Stimulated activated naive CD8-positive, alpha-beta T cell treated with anti-CD3 and anti-CD28 coated beads, Interleukin-15, Interleukin-2, amounts not matched to agents 100 U/mL and 50 U/mL, for 24 hours (primary cell): ENCODE measurements at regions not wholly inside any gene's neighbourhood (a gene's known extent, or its start where the extent isn't known, plus 50 kb on each side); places are given as distances from the start of the nearest gene placed in this dataset.
"Not testable (repeated sequence)": the region's sequence is repeated elsewhere in the genome, so short reads cannot be mapped to it uniquely, and the experiment has no call there.

Experiments used
- ATAC-seq: fragments of 150-1000 bp; cut with Tn5 transposase; one replicate; pipeline ENCODE4 v1.10.0; 2021
- DNase-seq: peaks from one replicate; pipeline ENCODE4 v3.0.0; 2021

GRCh38 chr7:9071160-9071762 is 637.9 kb downstream of the NXPH1 start:
- no peak for DNase-seq
- no peak for ATAC-seq

DNA sequence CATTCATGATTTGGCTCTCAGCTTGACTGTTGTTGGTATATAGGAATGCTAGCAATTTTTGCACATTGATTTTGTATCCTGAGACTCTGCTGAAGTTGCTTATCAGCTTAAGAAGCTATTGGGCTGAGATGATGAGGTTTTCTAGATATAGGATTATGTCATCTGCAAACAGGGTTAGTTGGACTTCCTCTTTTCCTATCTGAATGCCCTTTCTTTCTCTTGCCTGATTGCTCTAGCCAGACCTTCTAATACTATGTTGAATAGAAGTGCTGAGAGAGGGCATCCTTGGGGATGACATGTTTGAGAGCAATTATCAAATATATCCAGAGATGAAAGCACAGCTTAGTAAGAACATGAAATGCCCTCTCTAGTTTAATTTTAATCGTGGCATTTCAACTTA is 642.4 kb downstream of the NXPH1 start:
- not testable (repeated sequence) for DNase-seq, ATAC-seq

- ATAC-seq (no peak), DNase-seq (no peak)
Observed at GRCh38 chr7:9082203-9082602, 648.8 kb downstream of the NXPH1 start.

GRCh38 chr7:9083837-9084236 is 650.4 kb downstream of the NXPH1 start:
- ATAC-seq (no peak), DNase-seq (no peak)

GRCh38 chr7:9091282-9091681 is 657.9 kb downstream of the NXPH1 start:
- ATAC-seq (no peak), DNase-seq (no peak)

DNA sequence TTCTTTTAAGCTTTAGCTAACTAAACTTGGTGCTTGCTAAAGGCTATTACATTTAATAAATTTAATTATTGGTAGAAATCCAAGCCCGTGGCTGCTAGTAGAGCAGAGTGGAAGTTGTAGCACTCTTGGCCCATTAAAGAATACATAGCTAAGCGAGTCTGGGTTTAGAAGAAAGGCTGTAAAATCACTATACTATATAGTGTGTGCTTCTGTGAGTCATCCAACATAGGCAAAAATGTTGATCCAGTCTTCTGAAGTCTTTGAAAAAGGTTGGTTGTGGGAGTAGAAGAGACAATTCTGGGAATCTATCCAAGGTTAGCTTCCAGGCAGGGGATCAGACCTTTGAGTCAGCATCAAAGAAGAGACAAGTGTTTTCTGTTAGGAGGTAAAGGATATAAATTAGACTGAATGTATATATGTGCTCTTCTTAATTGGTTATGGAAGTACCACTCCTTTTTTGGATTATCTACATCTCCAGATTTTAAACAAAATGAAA is 664.2 kb downstream of the NXPH1 start:
- no peak for DNase-seq
- no peak for ATAC-seq

GRCh38 chr7:9100289-9100688 is 666.9 kb downstream of the NXPH1 start:
- DNase-seq (no peak), ATAC-seq (no peak)

DNA sequence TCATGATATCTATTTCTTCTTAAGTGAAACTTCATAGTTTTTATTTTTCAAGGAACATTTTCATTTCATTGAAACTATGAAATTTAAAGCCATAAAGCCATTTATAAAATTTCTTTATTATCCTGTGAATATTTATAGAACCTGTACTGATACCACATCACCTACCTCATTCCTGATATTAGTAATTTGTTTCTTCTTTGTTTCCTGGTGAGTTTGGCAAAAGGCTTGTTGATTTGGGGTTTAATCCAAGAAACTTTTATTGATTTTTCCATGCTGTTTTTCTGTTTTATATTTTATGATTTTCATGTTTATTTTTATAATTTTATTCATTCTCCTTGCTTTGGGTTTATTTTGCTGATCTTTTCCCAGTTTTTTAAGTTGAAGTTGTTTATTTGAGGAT is 669.4 kb downstream of the NXPH1 start:
- DNase-seq (no peak), ATAC-seq (no peak)

- ATAC-seq (no peak), DNase-seq (no peak)
Observed at GRCh38 chr7:9106747-9107146, 673.3 kb downstream of the NXPH1 start.

GRCh38 chr7:9120331-9120730 is 686.9 kb downstream of the NXPH1 start:
- ATAC-seq = no peak
- DNase-seq = no peak

- ATAC-seq = no peak
Observed at GRCh38 chr7:9124320-9124719, 690.9 kb downstream of the NXPH1 start.

DNA sequence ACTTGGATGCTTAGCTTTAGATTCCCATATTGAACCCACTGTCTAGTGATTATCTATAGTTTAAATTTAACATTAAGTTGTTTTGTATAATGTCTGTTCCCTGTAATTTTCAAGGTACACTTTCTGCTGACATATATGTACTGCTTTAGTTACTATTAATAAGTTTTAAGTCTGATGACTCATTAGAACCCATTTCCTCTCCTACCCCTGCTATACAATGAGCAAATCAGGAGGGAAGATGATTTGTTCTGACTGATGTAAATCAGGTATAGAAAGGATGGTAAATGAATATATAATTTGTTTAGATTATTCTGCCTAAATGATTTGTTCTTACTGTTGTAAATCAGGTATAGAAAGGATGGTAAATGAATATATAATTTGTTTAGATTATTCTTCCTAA is 691.8 kb downstream of the NXPH1 start:
- ATAC-seq (no peak), DNase-seq (no peak)

More at GRCh38 chr7:9124320-9124719, 690.9 kb downstream of the NXPH1 start:
- DNase-seq = no peak

GRCh38 chr7:9127901-9128300 is 694.5 kb downstream of the NXPH1 start:
- no peak for DNase-seq
- no peak for ATAC-seq

DNA sequence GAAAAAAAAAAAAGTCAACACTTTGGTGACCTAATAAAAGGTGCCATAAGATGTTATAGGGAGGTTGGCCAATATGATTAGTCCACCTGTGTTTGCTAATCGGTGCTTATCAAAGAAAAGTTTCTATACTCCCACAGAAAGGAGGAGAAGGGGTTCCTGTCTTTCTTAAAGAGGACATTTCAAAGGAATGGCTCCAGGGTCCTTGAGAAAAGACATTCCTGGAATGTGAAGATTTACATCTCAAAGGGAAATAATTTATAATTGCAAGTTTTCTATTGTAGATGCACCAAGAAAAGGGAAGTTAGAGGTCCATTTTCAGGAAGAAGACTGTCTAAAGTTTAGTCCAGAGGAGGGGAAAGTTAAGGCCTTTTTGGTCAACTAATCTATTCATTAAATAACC is 715.3 kb downstream of the NXPH1 start:
- ATAC-seq = no peak
- no peak for DNase-seq

- DNase-seq (no peak), ATAC-seq (no peak)
Observed at GRCh38 chr7:9149499-9150082, 716.2 kb downstream of the NXPH1 start.

- DNase-seq, ATAC-seq: not testable (repeated sequence)
Observed at GRCh38 chr7:9163691-9164090, 730.3 kb downstream of the NXPH1 start.

DNA sequence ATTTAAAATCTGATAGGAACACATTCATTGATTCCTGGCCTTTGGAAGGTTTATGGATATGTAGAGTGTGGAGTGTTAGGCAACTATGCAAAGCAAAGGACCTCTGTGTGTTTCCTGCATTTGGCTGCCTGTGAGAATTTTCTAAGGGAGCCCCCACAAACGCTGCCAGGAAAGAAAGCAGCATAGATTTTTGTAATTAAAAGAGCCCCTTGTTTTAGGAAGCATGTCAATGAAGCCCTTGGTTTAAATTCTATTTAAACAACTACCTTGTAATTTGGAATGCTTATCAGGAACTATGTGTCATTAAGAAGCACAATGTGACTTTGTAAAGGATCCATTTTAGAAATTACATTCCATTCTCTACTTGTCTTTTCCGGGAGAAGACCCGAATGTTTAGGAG is 742.5 kb downstream of the NXPH1 start:
- ATAC-seq (no peak), DNase-seq (no peak)

- DNase-seq (no peak), ATAC-seq (no peak)
Observed at GRCh38 chr7:9181356-9181755, 747.9 kb downstream of the NXPH1 start.

GRCh38 chr7:9186730-9187129 is 753.3 kb downstream of the NXPH1 start:
- no peak for ATAC-seq
- no peak for DNase-seq

DNA sequence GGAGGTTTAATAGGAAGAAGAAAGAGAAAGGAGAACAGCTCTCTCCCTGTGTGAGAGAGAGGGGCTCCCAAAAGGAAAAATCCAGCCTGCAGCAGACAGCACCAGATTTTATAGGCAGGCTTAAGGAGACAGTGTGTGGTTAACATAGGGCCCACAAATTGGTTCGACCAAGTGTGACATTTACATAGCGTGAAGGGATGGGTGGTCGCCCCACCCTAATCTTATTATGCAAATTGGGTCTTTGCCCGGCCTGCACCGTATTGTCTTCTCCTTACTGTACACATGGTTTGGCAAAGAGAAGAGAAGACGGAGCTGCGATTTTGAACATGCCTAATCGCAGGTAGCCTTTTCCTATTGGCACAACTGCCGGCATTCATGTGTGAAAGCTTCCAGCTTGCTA is 756.3 kb downstream of the NXPH1 start:
- no peak for ATAC-seq
- DNase-seq = no peak

DNA sequence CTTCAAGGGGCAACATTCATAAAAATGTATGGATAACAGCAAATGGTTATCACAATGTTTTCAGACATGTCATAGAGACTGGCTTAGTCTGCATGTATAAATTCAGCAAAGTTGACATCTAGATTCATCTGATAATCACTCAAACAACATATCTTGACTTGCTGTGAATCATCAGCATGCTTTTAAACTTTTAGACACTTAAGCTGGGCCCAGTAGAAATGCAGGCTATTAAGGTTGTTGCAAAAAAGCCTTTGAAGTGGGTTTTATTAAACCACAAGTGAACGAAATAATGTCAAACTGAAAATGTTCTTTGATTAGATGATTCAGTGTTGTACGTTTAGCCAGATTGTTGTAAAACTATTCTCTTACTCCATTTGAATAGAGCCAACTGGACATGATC is 759.6 kb downstream of the NXPH1 start:
- DNase-seq = no peak

GRCh38 chr7:9200626-9201025 is 767.2 kb downstream of the NXPH1 start:
- DNase-seq (no peak), ATAC-seq (no peak)

More for the DNA sequence above, 759.6 kb downstream of the NXPH1 start:
- no peak for ATAC-seq

DNA sequence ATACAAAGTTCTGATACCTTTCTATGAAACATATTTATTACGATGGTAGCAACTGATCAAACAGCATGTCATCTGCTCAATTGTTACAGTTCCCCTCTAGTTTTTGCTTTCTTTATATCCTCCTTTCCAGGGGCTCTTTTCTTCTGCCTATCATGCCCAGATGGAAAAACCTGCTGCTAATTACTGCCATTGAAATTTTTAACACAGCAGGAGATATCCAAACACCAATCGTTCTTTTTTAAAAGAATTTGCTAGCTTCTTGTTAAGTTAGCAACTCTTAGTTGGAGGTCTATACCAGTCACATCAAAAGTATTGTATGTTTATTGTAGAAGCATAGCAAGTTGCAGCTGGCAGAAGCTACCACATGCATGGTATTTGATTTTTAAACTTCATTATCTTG is 768.5 kb downstream of the NXPH1 start:
- ATAC-seq (no peak), DNase-seq (no peak)

DNA sequence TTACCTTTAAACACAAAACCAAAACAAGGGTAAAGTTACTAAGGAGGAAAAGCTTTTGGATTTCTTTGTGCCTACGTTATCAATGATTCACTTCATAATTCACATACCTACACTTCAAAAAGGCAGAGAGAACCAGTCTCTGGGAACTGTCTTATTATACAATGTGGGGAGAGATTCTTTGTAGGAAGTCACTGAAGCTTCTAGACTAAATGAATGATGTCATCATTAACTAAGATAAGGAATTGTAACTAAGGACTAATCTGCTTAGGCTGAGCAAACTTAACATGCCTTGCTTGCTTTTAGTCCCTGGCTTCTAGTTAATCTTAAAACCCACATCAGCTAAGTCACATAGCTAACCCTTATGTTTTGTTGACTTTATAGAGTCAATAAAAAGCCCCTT is 771.2 kb downstream of the NXPH1 start:
- ATAC-seq = no peak

More for the DNA sequence above, 771.2 kb downstream of the NXPH1 start:
- no peak for DNase-seq
